ENCODE measurements at regions not wholly inside any gene's neighbourhood (a gene's known extent, or its start where the extent isn't known, plus 50 kb on each side); places are given as distances from the start of the nearest gene placed in this dataset.

DNA sequence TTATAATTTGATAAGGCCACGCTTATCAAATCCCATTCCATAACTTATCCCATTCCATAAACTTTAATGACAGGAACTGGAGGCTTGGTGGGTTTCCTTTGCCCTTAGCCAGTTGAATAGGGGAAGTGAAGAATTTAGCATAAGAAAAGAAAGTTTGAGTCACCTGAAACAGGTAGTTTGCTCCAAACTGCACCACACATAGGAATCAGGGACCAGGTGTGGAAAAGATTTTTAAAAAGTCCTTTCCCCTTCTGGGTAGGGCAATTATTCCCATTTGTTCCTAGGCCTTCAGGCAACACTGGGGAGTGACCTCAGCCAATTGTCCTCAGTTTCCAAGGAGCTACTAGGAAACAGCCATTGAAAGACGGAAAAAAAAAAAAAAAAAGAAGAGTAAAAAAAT is 525.7 kb upstream of the CNTN5 start:
- intact Hi-C loops (cut with micrococcal nuclease; ENCODE audit: unreplicated experiment), result no loop called here
- no peak for DNase-seq (ENCODE audit: low spot score)
- ChIA-PET POLR2A (ENCODE audit: low non-redundant PET) (no interaction called here), CTCF (no interaction called here)
- Histone ChIP-seq H3K27me3 (replicated peaks; ENCODE audit: insufficient read depth, low read depth, low read length, poor library complexity) (no peaks in the 10 kb centered on the region), H3K36me3 (ENCODE audit: insufficient read depth, low read length, poor library complexity, severe bottlenecking) (no peaks in the 10 kb centered on the region), H3K27ac (ENCODE audit: low read depth, low read length, poor library complexity, severe bottlenecking) (no peak overlapping the region), H3K4me3 (ENCODE audit: low read depth, low read length, poor library complexity, severe bottlenecking) (no peak overlapping the region), H3K4me1 (ENCODE audit: insufficient read depth, low read length, poor library complexity, severe bottlenecking) (no peaks in the 10 kb centered on the region), H3K9me3 (ENCODE audit: low read depth, low read length, poor library complexity, severe bottlenecking) (no peaks in the 10 kb centered on the region)
- BruUV-seq (replicated peaks), result no TSS peak
- TF ChIP-seq EZH2 (IDR thresholded peaks at IDR 0.05; ENCODE audit: borderline replicate concordance, low read depth, low read length, poor library complexity, severe bottlenecking), result no peak
- TF ChIP-seq, protein P1, sequence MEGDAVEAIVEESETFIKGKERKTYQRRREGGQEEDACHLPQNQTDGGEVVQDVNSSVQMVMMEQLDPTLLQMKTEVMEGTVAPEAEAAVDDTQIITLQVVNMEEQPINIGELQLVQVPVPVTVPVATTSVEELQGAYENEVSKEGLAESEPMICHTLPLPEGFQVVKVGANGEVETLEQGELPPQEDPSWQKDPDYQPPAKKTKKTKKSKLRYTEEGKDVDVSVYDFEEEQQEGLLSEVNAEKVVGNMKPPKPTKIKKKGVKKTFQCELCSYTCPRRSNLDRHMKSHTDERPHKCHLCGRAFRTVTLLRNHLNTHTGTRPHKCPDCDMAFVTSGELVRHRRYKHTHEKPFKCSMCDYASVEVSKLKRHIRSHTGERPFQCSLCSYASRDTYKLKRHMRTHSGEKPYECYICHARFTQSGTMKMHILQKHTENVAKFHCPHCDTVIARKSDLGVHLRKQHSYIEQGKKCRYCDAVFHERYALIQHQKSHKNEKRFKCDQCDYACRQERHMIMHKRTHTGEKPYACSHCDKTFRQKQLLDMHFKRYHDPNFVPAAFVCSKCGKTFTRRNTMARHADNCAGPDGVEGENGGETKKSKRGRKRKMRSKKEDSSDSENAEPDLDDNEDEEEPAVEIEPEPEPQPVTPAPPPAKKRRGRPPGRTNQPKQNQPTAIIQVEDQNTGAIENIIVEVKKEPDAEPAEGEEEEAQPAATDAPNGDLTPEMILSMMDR (conservative IDR thresholded peaks at IDR 0.05; ENCODE audit: low read depth, low read length), result no peak

DNA sequence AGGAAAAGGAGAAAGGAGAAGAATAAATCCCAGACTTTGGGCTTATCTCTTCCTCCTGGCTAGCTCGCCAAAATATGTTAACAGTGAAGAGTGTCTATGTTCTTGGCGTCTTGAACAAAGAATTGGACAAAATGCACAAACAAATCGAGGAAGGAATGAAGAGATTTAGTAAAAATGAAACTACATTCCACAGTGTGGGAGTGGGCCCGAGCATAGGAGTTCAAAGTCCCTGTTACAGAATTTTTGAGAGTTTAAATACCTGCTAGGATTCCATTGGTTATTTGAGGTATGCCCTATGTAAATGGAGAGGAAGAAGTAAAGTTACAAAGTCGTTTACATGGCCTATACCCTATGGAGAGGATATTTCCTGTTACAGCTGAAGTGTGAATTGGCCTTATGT is 525.1 kb upstream of the CNTN5 start:
- no peaks in the 10 kb centered on the region for H3K27me3 ChIP-seq (replicated peaks; ENCODE audit: insufficient read depth, low read depth, low read length, poor library complexity)
- no peaks in the 10 kb centered on the region for H3K36me3 ChIP-seq (ENCODE audit: insufficient read depth, low read length, poor library complexity, severe bottlenecking)
- no peak overlapping the region for H3K4me3 ChIP-seq (ENCODE audit: low read depth, low read length, poor library complexity, severe bottlenecking)
- no peak overlapping the region for H3K27ac ChIP-seq (ENCODE audit: low read depth, low read length, poor library complexity, severe bottlenecking)
- POLR2A ChIA-PET (ENCODE audit: low non-redundant PET), result no interaction called here
- DNase-seq (ENCODE audit: low spot score), result no peak
- no TSS peak for BruUV-seq (replicated peaks)
- no peak for TF ChIP-seq EZH2 (IDR thresholded peaks at IDR 0.05; ENCODE audit: borderline replicate concordance, low read depth, low read length, poor library complexity, severe bottlenecking)
- TF ChIP-seq, protein P1 (conservative IDR thresholded peaks at IDR 0.05; ENCODE audit: low read depth, low read length), result no peak
- H3K9me3 ChIP-seq (ENCODE audit: low read depth, low read length, poor library complexity, severe bottlenecking), result peaks cover 3% of the 10 kb centered on the region
- H3K4me1 ChIP-seq (ENCODE audit: insufficient read depth, low read length, poor library complexity, severe bottlenecking), result no peaks in the 10 kb centered on the region
- intact Hi-C loops (cut with micrococcal nuclease; ENCODE audit: unreplicated experiment), result no loop called here
- CTCF ChIA-PET, result no interaction called here

DNA sequence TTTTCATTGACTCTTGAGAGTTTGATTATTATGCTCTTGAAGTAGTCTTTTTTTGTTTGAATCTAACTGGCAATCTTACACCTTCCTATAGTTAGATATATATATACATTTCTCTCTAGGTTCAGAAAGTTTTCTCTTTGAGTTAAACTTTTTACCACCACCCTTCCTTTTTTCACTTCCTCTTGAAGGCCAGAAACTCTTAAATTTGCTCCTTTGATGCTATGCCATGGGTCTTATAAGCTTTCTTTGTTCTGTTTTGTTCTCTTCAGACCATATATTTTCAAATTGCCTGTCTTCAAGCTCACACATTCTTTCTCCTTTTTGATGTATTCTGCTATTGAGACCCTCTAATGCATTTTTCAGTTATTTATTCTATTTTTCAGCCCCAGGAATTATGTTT is 513.5 kb upstream of the CNTN5 start:
- intact Hi-C loops (cut with micrococcal nuclease; ENCODE audit: unreplicated experiment), result no loop called here
- Histone ChIP-seq H3K4me1 (ENCODE audit: insufficient read depth, low read length, poor library complexity, severe bottlenecking) (no peaks in the 10 kb centered on the region), H3K4me3 (ENCODE audit: low read depth, low read length, poor library complexity, severe bottlenecking) (no peak overlapping the region), H3K9me3 (ENCODE audit: low read depth, low read length, poor library complexity, severe bottlenecking) (peaks cover 8% of the 10 kb centered on the region), H3K27ac (ENCODE audit: low read depth, low read length, poor library complexity, severe bottlenecking) (no peak overlapping the region), H3K36me3 (ENCODE audit: insufficient read depth, low read length, poor library complexity, severe bottlenecking) (no peaks in the 10 kb centered on the region), H3K27me3 (replicated peaks; ENCODE audit: insufficient read depth, low read depth, low read length, poor library complexity) (no peaks in the 10 kb centered on the region)
- no peak for DNase-seq (ENCODE audit: low spot score)
- ChIA-PET POLR2A (ENCODE audit: low non-redundant PET) (no interaction called here), CTCF (no interaction called here)
- no TSS peak for BruUV-seq (replicated peaks)
- TF ChIP-seq EZH2 (IDR thresholded peaks at IDR 0.05; ENCODE audit: borderline replicate concordance, low read depth, low read length, poor library complexity, severe bottlenecking), result no peak
- TF ChIP-seq, protein P1 (conservative IDR thresholded peaks at IDR 0.05; ENCODE audit: low read depth, low read length), result no peak

All from A673 (cell line).